A549 (cell line): ENCODE measurements at regions not wholly inside any gene's neighbourhood (a gene's known extent, or its start where the extent isn't known, plus 50 kb on each side); places are given as distances from the start of the nearest gene placed in this dataset.

Source experiments
- BHLHE40 ChIP-seq: IDR thresholded peaks from 2 replicates; pipeline ENCODE4 v1.6.1; 2012; ENCODE audit warnings: low read depth, low read length, inconsistent platforms
- CTCF ChIP-seq: fragments of >200 bp; sonication (Bioruptor Twin); formaldehyde crosslinking; IDR thresholded peaks from 3 replicates; pipeline ENCODE4 v1.5.1; 2016
- HDAC2 ChIP-seq: fragments of 200-600 bp; sonication (generic); IDR thresholded peaks from 2 replicates; pipeline ENCODE4 v1.6.1; 2016
- JUN ChIP-seq, 2 experiments: fragments of >200 bp; sonication (Bioruptor Twin); formaldehyde crosslinking; IDR thresholded peaks; 2 replicates in 1 of 2; 3 replicates in 1 of 2; pipeline ENCODE4 v1.6.1; 2016 to 2017
- JUNB ChIP-seq: fragments of >200 bp; sonication (Bioruptor Twin); formaldehyde crosslinking; IDR thresholded peaks from 2 replicates; pipeline ENCODE4 v1.6.1; 2016
- KDM1A ChIP-seq: fragments of 200-600 bp; sonication (generic); IDR thresholded peaks from 2 replicates; pipeline ENCODE4 v1.6.1; 2016; ENCODE audit warnings: low read depth, mild to moderate bottlenecking
- MAX ChIP-seq: IDR thresholded peaks from 2 replicates; pipeline ENCODE4 v1.6.1; 2012
- POLR2A ChIP-seq: IDR thresholded peaks from 2 replicates; pipeline ENCODE4 v1.6.1; 2012; ENCODE audit warnings: mild to moderate bottlenecking, low read length
- USF2 ChIP-seq: fragments of 450-650 bp; IDR thresholded peaks from 2 replicates; pipeline ENCODE4 v1.6.1; 2014; ENCODE audit warnings: antibody characterized with exemption
- ZSCAN20 ChIP-seq: fragments of 250-450 bp; sonication (Bioruptor Pico); IDR thresholded peaks from 2 replicates; pipeline ENCODE4 v1.8.0; 2022; ENCODE audit warnings: mild to moderate bottlenecking, moderate library complexity
- TF ChIP-seq, protein P1 (sequence below): fragments of 250-450 bp; sonication (Bioruptor Pico); IDR thresholded peaks from 2 replicates; pipeline ENCODE4 v1.5.0; 2021; ENCODE audit warnings: mild to moderate bottlenecking, moderate library complexity, borderline replicate concordance

DNA sequence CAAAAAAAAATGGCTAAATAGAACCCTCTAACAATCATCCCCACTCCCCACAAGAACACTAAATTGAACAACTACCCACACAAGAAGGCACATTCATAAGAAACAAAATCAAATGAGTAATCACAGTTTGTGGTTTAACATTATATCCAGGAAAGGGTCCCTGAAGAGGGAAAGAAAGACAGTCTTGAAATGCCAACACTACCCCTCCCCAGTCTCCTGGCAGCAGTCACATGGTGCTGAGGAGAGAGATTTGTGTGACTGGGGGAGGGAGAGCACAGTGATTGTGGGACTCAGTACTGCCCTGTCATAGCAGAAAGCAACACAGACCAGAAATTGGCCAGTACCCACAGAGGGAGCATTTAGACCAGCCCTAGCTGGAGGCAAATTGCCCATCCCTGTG lies 443.7 kb upstream of the BTBD3 start:
- no peak for TF ChIP-seq CTCF
- TF ChIP-seq, protein P1, sequence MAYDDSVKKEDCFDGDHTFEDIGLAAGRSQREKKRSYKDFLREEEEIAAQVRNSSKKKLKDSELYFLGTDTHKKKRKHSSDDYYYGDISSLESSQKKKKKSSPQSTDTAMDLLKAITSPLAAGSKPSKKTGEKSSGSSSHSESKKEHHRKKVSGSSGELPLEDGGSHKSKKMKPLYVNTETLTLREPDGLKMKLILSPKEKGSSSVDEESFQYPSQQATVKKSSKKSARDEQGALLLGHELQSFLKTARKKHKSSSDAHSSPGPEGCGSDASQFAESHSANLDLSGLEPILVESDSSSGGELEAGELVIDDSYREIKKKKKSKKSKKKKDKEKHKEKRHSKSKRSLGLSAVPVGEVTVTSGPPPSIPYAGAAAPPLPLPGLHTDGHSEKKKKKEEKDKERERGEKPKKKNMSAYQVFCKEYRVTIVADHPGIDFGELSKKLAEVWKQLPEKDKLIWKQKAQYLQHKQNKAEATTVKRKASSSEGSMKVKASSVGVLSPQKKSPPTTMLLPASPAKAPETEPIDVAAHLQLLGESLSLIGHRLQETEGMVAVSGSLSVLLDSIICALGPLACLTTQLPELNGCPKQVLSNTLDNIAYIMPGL: no peak
- no peak for TF ChIP-seq MAX
- no peak for TF ChIP-seq ZSCAN20 (CRISPR knock-in tag)
- TF ChIP-seq JUNB: no peak
- no peak for TF ChIP-seq KDM1A
- no peak for TF ChIP-seq JUN (IDR thresholded peaks at IDR 0.05)
- no peak for TF ChIP-seq POLR2A
- TF ChIP-seq HDAC2: no peak
- TF ChIP-seq BHLHE40: no peak
- no peak for TF ChIP-seq USF2
